ENCODE measurements at regions not wholly inside any gene's neighbourhood (a gene's known extent, or its start where the extent isn't known, plus 50 kb on each side); places are given as distances from the start of the nearest gene placed in this dataset.

DNA sequence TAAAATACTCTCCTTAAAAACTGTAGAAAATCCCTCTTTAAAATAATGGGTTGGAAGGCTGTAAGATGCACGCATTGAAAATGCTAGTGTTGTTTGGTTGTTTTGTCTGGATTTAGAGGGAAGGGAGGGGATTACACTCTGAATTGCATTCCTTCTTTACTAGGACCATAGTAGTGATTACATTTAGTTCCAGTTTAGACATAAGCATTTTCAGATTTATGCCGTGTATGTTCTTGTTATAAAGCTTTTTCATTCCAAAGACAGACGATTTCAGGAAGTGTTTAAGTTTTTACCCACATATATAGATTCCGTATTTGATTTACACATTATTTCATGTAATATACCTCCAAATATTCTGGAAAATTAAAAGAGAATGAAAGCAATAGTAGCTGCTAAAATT lies 538.4 kb downstream of the PTPRC start:
- TF ChIP-seq, protein P1, sequence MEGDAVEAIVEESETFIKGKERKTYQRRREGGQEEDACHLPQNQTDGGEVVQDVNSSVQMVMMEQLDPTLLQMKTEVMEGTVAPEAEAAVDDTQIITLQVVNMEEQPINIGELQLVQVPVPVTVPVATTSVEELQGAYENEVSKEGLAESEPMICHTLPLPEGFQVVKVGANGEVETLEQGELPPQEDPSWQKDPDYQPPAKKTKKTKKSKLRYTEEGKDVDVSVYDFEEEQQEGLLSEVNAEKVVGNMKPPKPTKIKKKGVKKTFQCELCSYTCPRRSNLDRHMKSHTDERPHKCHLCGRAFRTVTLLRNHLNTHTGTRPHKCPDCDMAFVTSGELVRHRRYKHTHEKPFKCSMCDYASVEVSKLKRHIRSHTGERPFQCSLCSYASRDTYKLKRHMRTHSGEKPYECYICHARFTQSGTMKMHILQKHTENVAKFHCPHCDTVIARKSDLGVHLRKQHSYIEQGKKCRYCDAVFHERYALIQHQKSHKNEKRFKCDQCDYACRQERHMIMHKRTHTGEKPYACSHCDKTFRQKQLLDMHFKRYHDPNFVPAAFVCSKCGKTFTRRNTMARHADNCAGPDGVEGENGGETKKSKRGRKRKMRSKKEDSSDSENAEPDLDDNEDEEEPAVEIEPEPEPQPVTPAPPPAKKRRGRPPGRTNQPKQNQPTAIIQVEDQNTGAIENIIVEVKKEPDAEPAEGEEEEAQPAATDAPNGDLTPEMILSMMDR (IDR thresholded peaks at IDR 0.05), result no peak
- no peak for TF ChIP-seq EZH2 (IDR thresholded peaks at IDR 0.05)

Data from neural progenitor cell (in vitro differentiated cells).